ENCODE measurements at regions not wholly inside any gene's neighbourhood (a gene's known extent, or its start where the extent isn't known, plus 50 kb on each side); places are given as distances from the start of the nearest gene placed in this dataset.

GRCh38 chr7:19377611-19378344 is 232.6 kb upstream of the FERD3L start:
- no peak overlapping the region for H3K27ac Mint-ChIP-seq (ENCODE audit: unreplicated experiment)
- CTCF ChIA-PET, result interaction anchor here (0.6 kb wide), 1 partner anchor 1418 kb away, joined by 4 read pairs; no protein-coding TSS in a partner anchor
- no peak overlapping the region for H3K4me3 Mint-ChIP-seq (ENCODE audit: low read depth, unreplicated experiment)
- TF ChIP-seq CTCF (IDR thresholded peaks at IDR 0.05; ENCODE audit: unreplicated experiment), result no peak
- no peaks in the 10 kb centered on the region for H3K9me3 Mint-ChIP-seq (ENCODE audit: low read depth, unreplicated experiment)
- H3K36me3 Mint-ChIP-seq (ENCODE audit: insufficient read depth, unreplicated experiment), result no peaks in the 10 kb centered on the region
- DNase-seq, result no peak
- intact Hi-C loops (cut with micrococcal nuclease; ENCODE audit: unreplicated experiment), result no loop called here
- no TSS peak for BruUV-seq (replicated peaks)
- no peaks in the 10 kb centered on the region for H3K4me1 Mint-ChIP-seq (ENCODE audit: low read depth, unreplicated experiment)
- no peaks in the 10 kb centered on the region for H3K27me3 Mint-ChIP-seq (ENCODE audit: unreplicated experiment)

GRCh38 chr7:19376538-19376937 is 231.3 kb upstream of the FERD3L start:
- no peak for TF ChIP-seq CTCF (IDR thresholded peaks at IDR 0.05; ENCODE audit: unreplicated experiment)
- H3K36me3 Mint-ChIP-seq (ENCODE audit: insufficient read depth, unreplicated experiment), result no peaks in the 10 kb centered on the region
- no peaks in the 10 kb centered on the region for H3K9me3 Mint-ChIP-seq (ENCODE audit: low read depth, unreplicated experiment)
- no peak overlapping the region for H3K4me3 Mint-ChIP-seq (ENCODE audit: low read depth, unreplicated experiment)
- CTCF ChIA-PET, result no interaction called here
- intact Hi-C loops (cut with micrococcal nuclease; ENCODE audit: unreplicated experiment), result no loop called here
- BruUV-seq (replicated peaks), result no TSS peak
- H3K27ac Mint-ChIP-seq (ENCODE audit: unreplicated experiment), result no peak overlapping the region
- no peak for DNase-seq
- H3K4me1 Mint-ChIP-seq (ENCODE audit: low read depth, unreplicated experiment), result no peaks in the 10 kb centered on the region
- H3K27me3 Mint-ChIP-seq (ENCODE audit: unreplicated experiment), result no peaks in the 10 kb centered on the region

GRCh38 chr7:19375976-19376375 is 230.8 kb upstream of the FERD3L start:
- Mint-ChIP-seq H3K4me1 (ENCODE audit: low read depth, unreplicated experiment) (no peaks in the 10 kb centered on the region), H3K27ac (ENCODE audit: unreplicated experiment) (no peak overlapping the region), H3K4me3 (ENCODE audit: low read depth, unreplicated experiment) (no peak overlapping the region), H3K9me3 (ENCODE audit: low read depth, unreplicated experiment) (no peaks in the 10 kb centered on the region), H3K27me3 (ENCODE audit: unreplicated experiment) (no peaks in the 10 kb centered on the region), H3K36me3 (ENCODE audit: insufficient read depth, unreplicated experiment) (no peaks in the 10 kb centered on the region)
- DNase-seq, result no peak
- BruUV-seq (replicated peaks), result no TSS peak
- CTCF ChIA-PET, result no interaction called here
- intact Hi-C loops (cut with micrococcal nuclease; ENCODE audit: unreplicated experiment), result no loop called here
- TF ChIP-seq CTCF (IDR thresholded peaks at IDR 0.05; ENCODE audit: unreplicated experiment), result no peak

- CTCF ChIA-PET, result no interaction called here
- no peak overlapping the region for H3K27ac Mint-ChIP-seq (ENCODE audit: unreplicated experiment)
- H3K27me3 Mint-ChIP-seq (ENCODE audit: unreplicated experiment), result no peaks in the 10 kb centered on the region
- intact Hi-C loops (cut with micrococcal nuclease; ENCODE audit: unreplicated experiment), result no loop called here
- H3K36me3 Mint-ChIP-seq (ENCODE audit: insufficient read depth, unreplicated experiment), result no peaks in the 10 kb centered on the region
- no peak for TF ChIP-seq CTCF (IDR thresholded peaks at IDR 0.05; ENCODE audit: unreplicated experiment)
- H3K9me3 Mint-ChIP-seq (ENCODE audit: low read depth, unreplicated experiment), result no peaks in the 10 kb centered on the region
- no peak overlapping the region for H3K4me3 Mint-ChIP-seq (ENCODE audit: low read depth, unreplicated experiment)
- H3K4me1 Mint-ChIP-seq (ENCODE audit: low read depth, unreplicated experiment), result no peaks in the 10 kb centered on the region
- BruUV-seq (replicated peaks), result no TSS peak
- DNase-seq, result no peak
These were observed 228.1 kb upstream of the FERD3L start for GRCh38 chr7:19373334-19373733.
